ENCODE measurements at regions not wholly inside any gene's neighbourhood (a gene's known extent, or its start where the extent isn't known, plus 50 kb on each side); places are given as distances from the start of the nearest gene placed in this dataset.

- peak; percentile 47 for DNase-seq
Observed at GRCh38 chr10:121188005-121188404, 336.8 kb downstream of the WDR11 start.

DNA sequence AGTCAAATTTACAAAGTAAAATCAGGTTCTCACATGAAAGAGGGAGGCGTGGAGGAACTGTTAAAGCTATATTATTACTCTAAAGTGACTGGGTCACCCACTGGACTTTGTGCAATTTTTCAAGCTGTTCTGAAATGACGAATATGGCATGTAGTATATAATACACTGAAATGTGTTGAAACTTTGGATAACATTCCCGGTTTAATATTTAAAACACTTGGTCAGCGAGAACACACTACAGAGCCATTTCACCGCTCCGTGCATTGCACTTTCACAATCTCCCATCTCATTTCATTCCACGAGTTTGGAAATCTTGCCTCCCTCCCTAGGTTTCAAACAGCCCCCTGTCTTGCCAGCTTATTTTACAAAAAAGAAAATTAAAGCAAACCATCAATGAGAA lies 337.9 kb downstream of the WDR11 start:
- DNase-seq, result no peak

DNA sequence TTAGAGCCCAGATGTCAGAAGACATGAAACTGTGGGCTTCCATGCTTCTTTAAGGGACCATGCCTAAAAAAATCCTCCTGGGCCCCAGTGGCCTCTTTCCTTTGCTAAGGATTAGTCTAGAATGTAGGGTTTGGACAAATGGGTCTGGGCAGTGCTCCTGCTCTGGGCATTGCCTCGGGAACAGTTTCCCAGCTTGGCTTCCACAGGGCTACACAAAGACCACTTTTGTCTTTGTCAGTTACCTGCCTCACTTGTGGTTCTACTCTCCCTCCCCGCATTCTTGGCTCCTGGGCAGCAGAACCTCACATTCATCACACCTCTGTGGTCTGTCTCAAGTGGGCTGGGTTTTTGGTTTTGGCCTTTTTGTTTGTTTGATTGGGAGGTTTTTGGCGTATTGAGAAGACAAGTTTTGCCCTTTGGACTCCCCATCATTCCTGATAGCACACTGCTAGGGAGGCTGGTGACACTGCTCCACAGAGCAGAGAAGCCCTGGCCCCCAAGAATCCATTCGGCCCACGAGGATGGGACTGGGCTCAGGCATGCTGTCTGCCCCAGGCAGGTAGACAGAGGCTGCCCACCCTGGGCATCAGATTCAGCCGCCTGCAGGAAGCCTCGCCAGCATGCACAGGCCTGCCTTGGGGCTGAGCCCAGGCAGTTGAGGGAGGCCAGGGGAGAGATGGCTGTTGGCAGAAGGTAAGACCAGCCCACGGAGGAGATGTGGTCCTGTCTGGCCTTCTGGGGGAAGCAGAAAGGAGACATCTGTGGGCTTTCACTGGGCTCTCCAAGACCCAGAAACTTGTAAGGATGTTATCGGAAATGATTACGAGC lies 343.7 kb downstream of the WDR11 start:
- DNase-seq, result no peak

- no peak for DNase-seq
Observed at GRCh38 chr10:121195524-121195910, 344.4 kb downstream of the WDR11 start.

GRCh38 chr10:121199081-121199480 lies 347.9 kb downstream of the WDR11 start:
- no peak for DNase-seq

DNA sequence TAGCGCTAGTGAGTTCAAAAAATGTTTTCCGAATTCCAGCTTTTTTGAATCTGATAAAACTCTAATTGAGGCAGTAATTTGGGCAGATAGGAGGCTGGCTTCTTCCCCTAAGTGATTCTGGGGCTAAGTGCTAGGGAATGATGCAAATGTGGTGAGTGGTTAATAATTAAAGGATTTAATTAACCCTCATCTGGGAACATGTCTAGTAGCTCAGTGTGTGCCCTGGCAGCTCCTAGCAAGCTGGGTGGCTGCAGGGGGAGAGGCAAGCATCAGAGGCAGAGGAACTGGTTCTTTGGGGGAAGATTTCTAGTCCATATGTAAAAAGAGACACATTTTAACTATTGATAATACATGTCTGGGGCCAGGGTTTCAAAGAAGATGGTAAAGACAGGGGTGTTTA lies 354.5 kb downstream of the WDR11 start:
- no peak for DNase-seq

DNA sequence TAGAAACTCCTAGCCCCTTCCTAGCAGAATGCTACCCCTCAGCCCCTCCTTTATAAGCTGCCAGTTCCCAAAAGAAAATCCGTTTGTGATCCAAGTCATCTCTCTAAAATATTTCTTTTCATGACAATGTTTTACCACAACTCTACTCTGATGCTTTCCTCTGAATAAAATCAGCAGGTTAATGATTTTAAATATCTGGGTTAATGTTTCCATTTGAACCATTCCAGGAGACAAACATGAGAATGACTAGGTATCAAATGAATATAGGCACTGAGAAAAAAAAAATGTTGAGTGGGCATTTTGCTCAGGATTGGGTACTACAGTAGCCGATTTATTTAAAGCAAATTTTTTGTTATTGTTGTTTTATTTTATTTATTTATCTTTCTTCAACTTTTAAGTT lies 360.3 kb downstream of the WDR11 start:
- DNase-seq, result no peak

GRCh38 chr10:121213437-121213836 lies 362.3 kb downstream of the WDR11 start:
- DNase-seq, result no peak

DNA sequence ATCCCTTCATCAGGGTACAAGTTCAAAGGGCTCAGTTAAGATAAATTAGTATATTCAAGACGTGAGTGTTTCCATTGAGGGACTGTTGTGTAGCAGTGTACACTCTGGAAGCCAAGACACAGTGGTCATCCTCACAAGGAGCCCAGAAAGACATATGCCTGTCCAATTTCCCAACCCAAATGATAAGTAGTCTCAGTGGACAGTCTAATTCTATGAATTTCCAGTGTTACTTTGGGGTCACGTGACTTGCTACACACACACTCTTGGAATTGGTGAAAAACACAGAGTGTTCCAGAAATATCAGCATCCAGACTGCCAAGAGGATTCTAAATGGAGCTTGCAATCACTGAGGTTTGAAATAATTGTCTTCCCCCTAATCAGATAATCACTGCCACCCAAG lies 365.1 kb downstream of the WDR11 start:
- DNase-seq, result no peak

- DNase-seq, result no peak
Observed at GRCh38 chr10:121216721-121217181, 365.6 kb downstream of the WDR11 start.

DNA sequence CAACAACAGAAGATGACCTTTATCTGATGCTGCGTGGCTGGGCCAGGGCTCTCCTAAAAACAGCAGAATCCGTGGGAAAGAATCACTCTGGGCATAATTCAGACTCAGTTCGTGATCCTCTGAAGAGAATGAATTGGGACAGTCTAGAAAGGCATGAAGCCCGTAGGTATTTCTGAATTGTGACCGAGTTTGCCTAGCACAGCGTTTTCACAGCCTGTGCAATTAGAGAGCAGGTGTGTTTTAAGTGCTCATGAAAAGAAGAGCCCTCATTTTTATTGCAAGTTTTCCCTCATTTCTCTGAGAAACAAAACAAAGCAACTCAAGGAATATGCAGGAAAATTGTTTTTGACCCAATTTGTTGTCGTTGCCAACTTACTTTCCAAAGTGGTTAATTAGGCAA lies 366.2 kb downstream of the WDR11 start:
- no peak for DNase-seq

- DNase-seq, result no peak
Observed at GRCh38 chr10:121221072-121221471, 369.9 kb downstream of the WDR11 start.

DNA sequence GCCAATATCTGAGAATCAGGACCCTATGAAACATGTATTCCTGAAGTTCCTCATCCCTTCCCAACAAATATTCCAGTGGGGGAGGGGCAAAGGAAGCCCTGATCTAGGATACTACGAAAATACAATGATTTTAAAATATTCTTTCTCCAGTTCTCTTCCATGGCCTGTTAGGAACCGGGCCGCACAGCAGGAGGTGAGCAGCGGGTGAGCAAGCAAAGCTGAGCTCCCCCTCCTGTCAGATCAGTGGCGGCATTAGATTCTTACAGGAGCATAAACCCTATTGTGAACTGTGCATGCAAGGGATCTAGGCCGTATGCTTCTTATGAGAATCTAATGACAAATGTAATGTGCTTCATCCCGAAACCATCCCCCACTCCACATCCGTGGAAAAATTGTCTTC lies 370.8 kb downstream of the WDR11 start:
- no peak for DNase-seq

- no peak for DNase-seq
Observed at GRCh38 chr10:121222842-121223241, 371.7 kb downstream of the WDR11 start.

GRCh38 chr10:121231079-121231478 lies 367.2 kb downstream of the FGFR2 start:
- no peak for DNase-seq

DNA sequence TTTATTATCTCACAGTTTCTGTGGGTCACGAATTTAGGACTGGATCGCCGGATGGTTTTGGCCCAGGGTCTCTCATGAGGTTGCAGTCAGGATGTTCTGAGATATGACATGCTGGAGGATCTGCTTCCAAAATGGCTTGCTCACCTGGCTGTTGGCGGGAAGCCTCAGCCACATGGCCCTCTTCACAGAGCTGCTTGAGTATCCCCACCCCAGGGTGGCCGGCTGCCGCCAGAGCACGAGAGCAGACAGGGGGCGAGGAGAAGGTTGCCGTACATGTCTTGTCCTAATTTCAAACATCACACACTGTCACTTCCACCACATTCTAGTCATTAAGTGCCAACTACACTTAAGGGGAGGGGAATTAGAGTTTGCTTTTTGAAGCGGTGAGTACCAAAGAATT lies 365.8 kb downstream of the FGFR2 start:
- no peak for DNase-seq

DNA sequence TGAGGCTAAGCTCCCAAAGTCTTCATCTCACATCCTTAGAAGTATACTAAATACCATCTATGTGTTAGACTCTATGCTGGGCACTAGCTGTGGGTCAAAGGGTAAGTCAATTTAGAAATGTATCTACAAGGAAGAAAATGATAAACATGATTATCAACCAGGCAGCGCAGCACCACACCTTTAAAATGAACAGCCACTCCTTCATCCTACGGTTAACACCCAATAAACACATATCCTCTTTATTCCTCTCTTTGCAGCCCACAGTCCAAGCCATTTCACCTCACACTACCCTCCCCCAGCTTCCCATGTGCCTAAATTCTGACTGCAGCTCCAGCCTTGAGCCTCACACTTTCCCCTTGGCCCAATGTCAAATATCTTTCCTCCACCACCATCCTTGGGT lies 362.6 kb downstream of the FGFR2 start:
- DNase-seq, result no peak

DNA sequence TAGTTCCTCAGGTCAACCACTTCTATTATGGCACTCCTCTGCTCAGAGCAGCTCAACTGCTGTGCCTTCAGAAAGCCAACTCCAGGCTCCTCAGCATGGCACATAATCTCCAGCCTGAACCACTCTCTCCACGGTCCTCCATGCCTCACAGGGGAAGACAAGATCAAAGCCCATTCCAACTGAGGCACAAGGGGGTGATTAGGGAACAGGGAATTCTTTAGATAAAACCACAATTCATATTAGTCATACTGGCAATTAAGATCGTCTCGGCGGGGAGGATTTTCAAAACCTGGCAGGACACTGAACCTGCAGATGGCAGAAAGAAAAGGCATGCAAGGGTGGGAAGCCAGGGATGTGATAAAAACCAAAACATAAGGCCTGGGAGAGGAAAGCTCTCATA lies 361.6 kb downstream of the FGFR2 start:
- DNase-seq, result no peak

DNA sequence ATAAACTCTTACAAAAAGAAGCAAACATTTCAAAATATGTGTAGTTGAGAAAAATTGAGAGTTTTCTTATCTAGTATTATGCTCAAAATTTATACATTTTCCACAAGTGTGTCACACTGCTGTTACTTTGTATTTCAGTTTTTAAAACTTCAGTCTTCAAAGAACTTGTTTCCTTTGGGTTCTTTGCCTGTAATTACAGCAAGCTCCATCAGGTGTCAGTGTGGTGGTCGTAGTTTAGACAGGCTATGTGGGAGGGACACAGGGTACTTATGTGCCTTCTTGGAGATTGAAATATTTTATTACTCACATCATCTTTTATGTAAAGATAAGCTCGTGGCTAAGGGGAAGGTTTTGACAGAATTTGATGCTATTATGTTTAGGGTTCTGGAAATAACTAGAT lies 360.5 kb downstream of the FGFR2 start:
- no peak for DNase-seq

DNA sequence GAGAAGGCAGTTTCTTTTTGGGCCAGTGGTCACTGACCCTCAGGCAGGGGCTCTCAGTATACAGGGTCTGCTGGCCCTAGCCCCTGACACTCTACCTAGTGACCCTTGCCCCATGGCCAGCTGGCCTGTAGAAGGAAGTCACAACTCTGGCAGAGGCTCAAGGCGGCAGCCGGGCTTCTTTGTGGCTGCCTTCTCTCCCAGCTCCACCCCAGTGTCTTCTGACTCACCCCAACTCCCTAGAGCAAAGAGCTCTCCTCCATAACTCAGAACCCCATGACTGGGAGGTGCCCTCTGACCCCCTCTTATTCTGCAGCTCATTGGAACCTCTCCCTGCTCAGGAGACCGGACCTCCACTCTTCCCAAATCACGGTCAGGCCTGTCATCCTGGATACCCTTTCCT lies 358.2 kb downstream of the FGFR2 start:
- DNase-seq, result no peak

DNA sequence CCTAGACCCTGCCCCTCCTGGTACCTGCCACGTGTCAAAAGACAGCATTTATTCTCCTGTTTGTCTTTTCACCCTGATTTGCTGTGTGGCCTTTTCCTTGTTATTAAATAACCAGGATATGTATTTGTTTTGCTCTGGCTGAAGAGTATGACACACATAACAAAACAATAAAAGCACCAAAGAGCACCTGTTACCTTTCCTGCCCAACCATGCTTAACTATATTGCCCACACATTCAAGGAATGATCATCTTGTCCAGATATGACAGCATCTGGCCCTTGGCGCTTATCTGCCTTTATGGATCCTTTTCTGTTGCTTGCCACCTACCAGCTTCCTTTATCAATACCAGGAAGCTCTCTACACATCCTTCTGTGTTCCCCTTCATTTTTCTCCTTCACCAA lies 357.7 kb downstream of the FGFR2 start:
- DNase-seq, result no peak

- no peak for DNase-seq
Observed at GRCh38 chr10:121241337-121241736, 356.9 kb downstream of the FGFR2 start.

DNA sequence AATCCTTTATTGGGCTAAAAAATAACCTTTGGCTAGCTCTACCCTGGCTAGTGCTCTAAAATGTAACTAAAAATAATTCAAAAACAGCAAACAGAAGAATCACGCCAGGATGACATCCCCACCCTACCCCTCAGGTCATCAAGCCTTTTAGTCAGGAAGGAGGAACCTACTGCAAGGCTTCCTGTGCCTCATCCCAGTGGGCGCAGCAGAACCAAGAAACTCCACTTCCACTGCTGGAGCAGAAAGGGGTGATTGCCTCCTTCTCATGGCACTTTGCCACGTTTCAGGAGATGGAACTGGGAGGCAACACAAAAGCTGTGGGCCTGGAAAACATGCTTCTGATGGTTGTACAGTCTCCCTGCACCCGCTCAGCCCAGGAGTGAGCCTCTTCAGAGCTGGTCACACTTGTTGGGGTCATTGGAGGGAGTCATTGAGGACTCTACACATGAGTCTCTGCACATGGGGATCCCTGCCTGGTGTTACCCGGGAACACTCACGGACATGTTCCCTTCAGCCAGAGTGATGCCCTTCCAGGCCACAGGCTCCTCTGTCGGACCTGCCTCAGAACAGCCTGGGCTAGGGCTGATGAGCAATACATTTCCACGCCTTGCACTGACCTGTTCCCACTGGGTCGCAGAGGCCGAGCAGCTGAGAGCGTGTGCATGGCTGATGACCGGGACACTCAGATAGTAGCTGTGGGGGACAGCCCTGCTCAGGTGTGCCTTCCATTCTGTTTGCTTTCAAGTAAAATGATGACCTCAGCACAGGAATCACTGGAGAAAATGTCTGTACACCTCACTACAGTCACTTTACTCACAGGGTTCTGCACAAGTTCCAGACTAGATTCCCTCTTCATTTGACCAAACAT lies 355.3 kb downstream of the FGFR2 start:
- DNase-seq, result no peak

GRCh38 chr10:121243609-121244241 lies 354.5 kb downstream of the FGFR2 start:
- no peak for DNase-seq

All from OCI-M1 (cell line).